ENCODE measurements at regions not wholly inside any gene's neighbourhood (a gene's known extent, or its start where the extent isn't known, plus 50 kb on each side); places are given as distances from the start of the nearest gene placed in this dataset.

GRCh38 chr7:106723398-106723797 lies 62.4 kb upstream of the CCDC71L start:
- no peaks in the 10 kb centered on the region for H3K27me3 ChIP-seq (ENCODE audit: control insufficient read depth, insufficient read depth, low read length)
- no peak overlapping the region for H2BK5ac ChIP-seq (ENCODE audit: low read depth, low read length, poor library complexity, severe bottlenecking)
- CTCF ChIA-PET: no interaction called here
- H4K91ac ChIP-seq (ENCODE audit: insufficient read depth, low read depth, low read length): peak overlapping the region; percentile 70
- TF ChIP-seq RAD21 (IDR thresholded peaks at IDR 0.05; ENCODE audit: low read length) (no peak), MAFK (IDR thresholded peaks at IDR 0.05; ENCODE audit: low read depth, low read length) (no peak), RCOR1 (IDR thresholded peaks at IDR 0.05; ENCODE audit: insufficient replicate concordance, low read length) (no peak), USF2 (IDR thresholded peaks at IDR 0.05; ENCODE audit: low read depth, low read length) (no peak), CEBPB (IDR thresholded peaks at IDR 0.05; ENCODE audit: low read depth, low read length) (no peak), MXI1 (IDR thresholded peaks at IDR 0.05; ENCODE audit: borderline replicate concordance, low read depth, low read length) (no peak), MAZ (IDR thresholded peaks at IDR 0.05; ENCODE audit: borderline replicate concordance, low read depth, low read length) (no peak), BHLHE40 (IDR thresholded peaks at IDR 0.05; ENCODE audit: low read depth, low read length) (no peak), POLR2A (IDR thresholded peaks at IDR 0.05; ENCODE audit: low read depth, low read length) (no peak), CHD1 (IDR thresholded peaks at IDR 0.05; ENCODE audit: low read depth, low read length) (no peak), SMC3 (IDR thresholded peaks at IDR 0.05; ENCODE audit: low read depth, low read length) (no peak), RFX5 (IDR thresholded peaks at IDR 0.05; ENCODE audit: low read depth, low read length) (no peak), FOS (IDR thresholded peaks at IDR 0.05; ENCODE audit: low read depth, low read length) (no peak), NFE2L2 (IDR thresholded peaks at IDR 0.05; ENCODE audit: low read depth, low read length) (no peak)
- TF ChIP-seq, protein P1, sequence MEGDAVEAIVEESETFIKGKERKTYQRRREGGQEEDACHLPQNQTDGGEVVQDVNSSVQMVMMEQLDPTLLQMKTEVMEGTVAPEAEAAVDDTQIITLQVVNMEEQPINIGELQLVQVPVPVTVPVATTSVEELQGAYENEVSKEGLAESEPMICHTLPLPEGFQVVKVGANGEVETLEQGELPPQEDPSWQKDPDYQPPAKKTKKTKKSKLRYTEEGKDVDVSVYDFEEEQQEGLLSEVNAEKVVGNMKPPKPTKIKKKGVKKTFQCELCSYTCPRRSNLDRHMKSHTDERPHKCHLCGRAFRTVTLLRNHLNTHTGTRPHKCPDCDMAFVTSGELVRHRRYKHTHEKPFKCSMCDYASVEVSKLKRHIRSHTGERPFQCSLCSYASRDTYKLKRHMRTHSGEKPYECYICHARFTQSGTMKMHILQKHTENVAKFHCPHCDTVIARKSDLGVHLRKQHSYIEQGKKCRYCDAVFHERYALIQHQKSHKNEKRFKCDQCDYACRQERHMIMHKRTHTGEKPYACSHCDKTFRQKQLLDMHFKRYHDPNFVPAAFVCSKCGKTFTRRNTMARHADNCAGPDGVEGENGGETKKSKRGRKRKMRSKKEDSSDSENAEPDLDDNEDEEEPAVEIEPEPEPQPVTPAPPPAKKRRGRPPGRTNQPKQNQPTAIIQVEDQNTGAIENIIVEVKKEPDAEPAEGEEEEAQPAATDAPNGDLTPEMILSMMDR (conservative IDR thresholded peaks at IDR 0.05; ENCODE audit: low read depth, low read length): no peak
- TF ChIP-seq, protein P2, sequence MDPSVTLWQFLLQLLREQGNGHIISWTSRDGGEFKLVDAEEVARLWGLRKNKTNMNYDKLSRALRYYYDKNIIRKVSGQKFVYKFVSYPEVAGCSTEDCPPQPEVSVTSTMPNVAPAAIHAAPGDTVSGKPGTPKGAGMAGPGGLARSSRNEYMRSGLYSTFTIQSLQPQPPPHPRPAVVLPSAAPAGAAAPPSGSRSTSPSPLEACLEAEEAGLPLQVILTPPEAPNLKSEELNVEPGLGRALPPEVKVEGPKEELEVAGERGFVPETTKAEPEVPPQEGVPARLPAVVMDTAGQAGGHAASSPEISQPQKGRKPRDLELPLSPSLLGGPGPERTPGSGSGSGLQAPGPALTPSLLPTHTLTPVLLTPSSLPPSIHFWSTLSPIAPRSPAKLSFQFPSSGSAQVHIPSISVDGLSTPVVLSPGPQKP (IDR thresholded peaks at IDR 0.05; ENCODE audit: borderline replicate concordance, low read depth, low read length): no peak
- no TSS peak for BruUV-seq (replicated peaks)
- no CpG with 5 or more reads among the region's 1 CpG for WGBS, 2 experiments (ENCODE audit: extremely low coverage in 2 of 2, insufficient read length in 1 of 2)
- H4K8ac ChIP-seq (ENCODE audit: low read depth in 2 of 2, low read length in 2 of 2): no peak overlapping the region
- peak overlapping the region; percentile 76; the same call in 1 of the 2 replicates for H2BK20ac ChIP-seq (ENCODE audit: low read depth, low read length)
- peaks cover 5% of the 10 kb centered on the region; the same call in 1 of the 2 replicates for H3K4me1 ChIP-seq (ENCODE audit: control insufficient read depth, insufficient read depth, low read length)
- POLR2A ChIA-PET (ENCODE audit: unreplicated experiment): no interaction called here
- no peak overlapping the region for H2AFZ ChIP-seq (replicated peaks; ENCODE audit: low read length, poor library complexity)
- H3K14ac ChIP-seq (replicated peaks; ENCODE audit: low read depth, low read length): peak overlapping the region; percentile 42
- H3K4me3 ChIP-seq (ENCODE audit: insufficient read depth, low read depth, low read length): no peak overlapping the region
- H3K9ac ChIP-seq (ENCODE audit: low read depth, low read length): no peak overlapping the region
- peaks cover 16 to 28% of the 10 kb centered on the region in 2 experiments; a peak in 3 of 4 replicates for H3K79me1 ChIP-seq (ENCODE audit: low read depth in 1 of 2, low read length in 2 of 2)
- no peak for ATAC-seq (ENCODE audit: low read depth)
- H3K4me2 ChIP-seq (ENCODE audit: low read depth, low read length): no peak overlapping the region
- dilution Hi-C loops (cut with HindIII; ENCODE audit: low sequenced_read_pairs, unreplicated experiment) (no loop called here), intact Hi-C loops (cut with micrococcal nuclease) (no loop called here), in situ Hi-C loops (cut with MboI; ENCODE audit: low sequenced_read_pairs) (no loop called here)
- no peak for DNase-seq
- H2BK15ac ChIP-seq (ENCODE audit: low read depth, low read length): peak overlapping the region; percentile 36; the same call in 2 of the 3 replicates
- no peaks in the 10 kb centered on the region for H4K20me1 ChIP-seq (ENCODE audit: insufficient read depth, low read length)
- peak overlapping the region; percentile 86 for H3K4ac ChIP-seq (ENCODE audit: low read depth, low read length)
- no peaks in the 10 kb centered on the region for H3K36me3 ChIP-seq (ENCODE audit: control insufficient read depth, insufficient read depth, low read length)
- H2BK120ac ChIP-seq (ENCODE audit: low read depth, low read length): peak overlapping the region; percentile 77
- H3K27ac ChIP-seq (ENCODE audit: insufficient read depth, low read length): no peak overlapping the region
- H3K9me1 ChIP-seq (ENCODE audit: insufficient read depth, low read length): peaks cover 5% of the 10 kb centered on the region
- H3K18ac ChIP-seq (ENCODE audit: low read depth, low read length): peak overlapping the region; percentile 56; the same call in 1 of the 2 replicates
- no peak overlapping the region for H2AK9ac ChIP-seq (replicated peaks; ENCODE audit: low read depth, low read length, poor library complexity)
- H3K23ac ChIP-seq (ENCODE audit: low read depth, low read length): peak overlapping the region; percentile 70; the same call in 1 of the 2 replicates
- no peak overlapping the region for H3K56ac ChIP-seq (ENCODE audit: extremely low read depth, insufficient read depth, low read length)
- H4K5ac ChIP-seq (ENCODE audit: low read depth, low read length): peak overlapping the region; percentile 57; the same call in 1 of the 2 replicates
- no peaks in the 10 kb centered on the region for H3K9me3 ChIP-seq (ENCODE audit: control insufficient read depth, insufficient read depth, low read length)
- H2AK5ac ChIP-seq (ENCODE audit: low read depth, low read length): peak overlapping the region; percentile 43; the same call in 1 of the 2 replicates
